HT1080 (cell line): ENCODE measurements at regions not wholly inside any gene's neighbourhood (a gene's known extent, or its start where the extent isn't known, plus 50 kb on each side); places are given as distances from the start of the nearest gene placed in this dataset.
"Not testable (repeated sequence)": the region's sequence is repeated elsewhere in the genome, so short reads cannot be mapped to it uniquely, and the experiment has no call there.

Experiments used
- DNase-seq: peaks from one replicate; pipeline ENCODE4 v3.0.0-alpha.2; 2015; ENCODE audit warnings: low read depth

DNA sequence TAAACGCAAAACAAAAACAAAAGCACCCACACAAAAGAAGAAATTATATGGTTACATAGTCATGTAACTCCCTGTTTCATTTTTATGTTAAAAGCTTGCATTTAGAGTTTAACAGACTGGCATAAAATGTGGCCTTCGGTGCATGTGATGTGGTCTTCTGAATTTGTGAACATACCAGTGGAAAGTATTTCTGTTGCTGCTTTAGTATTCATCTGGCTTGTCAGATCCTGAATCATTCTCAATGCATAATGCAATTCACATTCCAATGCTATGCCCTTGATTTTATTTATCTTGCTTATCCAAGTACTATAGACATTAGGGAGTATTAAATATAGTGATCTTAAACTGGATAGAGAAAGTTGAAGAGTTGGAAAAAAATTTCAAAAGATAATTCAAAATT is 740.2 kb upstream of the ZNF608 start:
- DNase-seq = peak; percentile 37

DNA sequence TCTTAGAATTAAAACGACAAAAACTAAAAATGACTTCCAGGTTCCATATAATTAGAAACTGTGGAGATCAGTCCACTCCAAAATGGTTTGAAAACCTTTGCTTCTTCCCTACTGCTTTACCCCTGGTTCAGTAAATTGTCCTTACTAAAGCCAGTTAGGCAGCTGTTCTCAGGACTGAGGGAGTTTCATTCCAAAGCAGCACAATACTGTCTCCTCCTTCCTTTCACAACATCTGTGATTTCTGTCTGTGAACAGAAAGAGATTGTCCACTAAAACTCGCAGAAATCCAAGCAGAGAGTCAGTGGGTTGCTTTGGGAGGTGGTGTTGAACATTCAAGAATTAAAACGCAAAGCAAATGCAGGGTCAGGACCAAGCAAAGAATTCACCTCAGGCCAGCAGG is 740.8 kb upstream of the ZNF608 start:
- DNase-seq = no peak

DNA sequence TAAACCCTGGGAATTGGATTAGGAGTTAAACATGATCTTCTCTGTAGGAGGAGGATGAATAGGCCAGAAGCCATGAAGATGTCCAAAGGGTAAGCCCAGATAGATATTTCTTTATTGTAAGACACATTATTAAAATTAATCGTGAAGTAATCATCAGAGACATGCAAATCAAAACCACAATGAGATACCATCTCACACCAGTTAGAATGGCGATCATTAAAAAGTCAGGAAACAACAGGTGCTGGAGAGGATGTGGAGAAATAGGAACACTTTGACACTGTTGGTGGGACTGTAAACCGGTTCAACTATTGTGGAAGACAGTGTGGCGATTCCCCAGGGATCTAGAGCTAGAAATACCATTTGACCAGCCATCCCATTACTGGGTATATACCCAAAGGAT is 741.2 kb upstream of the ZNF608 start:
- not testable (repeated sequence) for DNase-seq

DNA sequence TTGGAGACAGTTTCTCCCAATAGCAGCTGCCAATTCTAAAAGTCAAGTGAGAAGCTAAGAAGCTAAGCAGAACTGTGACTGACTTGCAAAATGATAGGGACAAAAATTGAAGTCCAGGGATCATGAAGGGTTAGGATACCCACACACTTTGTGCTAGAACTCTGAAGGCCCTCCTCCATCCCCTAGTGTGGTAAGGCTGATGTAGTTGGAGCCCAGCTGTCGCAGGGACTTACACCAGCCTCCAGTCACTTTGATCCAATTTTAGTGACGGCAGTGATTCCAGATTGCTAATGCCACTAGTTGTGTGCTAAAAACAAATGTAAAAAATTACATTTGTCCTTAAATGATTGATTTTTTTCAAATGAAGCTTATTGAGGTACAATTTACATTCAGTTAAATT is 742.7 kb upstream of the ZNF608 start:
- DNase-seq = no peak

DNA sequence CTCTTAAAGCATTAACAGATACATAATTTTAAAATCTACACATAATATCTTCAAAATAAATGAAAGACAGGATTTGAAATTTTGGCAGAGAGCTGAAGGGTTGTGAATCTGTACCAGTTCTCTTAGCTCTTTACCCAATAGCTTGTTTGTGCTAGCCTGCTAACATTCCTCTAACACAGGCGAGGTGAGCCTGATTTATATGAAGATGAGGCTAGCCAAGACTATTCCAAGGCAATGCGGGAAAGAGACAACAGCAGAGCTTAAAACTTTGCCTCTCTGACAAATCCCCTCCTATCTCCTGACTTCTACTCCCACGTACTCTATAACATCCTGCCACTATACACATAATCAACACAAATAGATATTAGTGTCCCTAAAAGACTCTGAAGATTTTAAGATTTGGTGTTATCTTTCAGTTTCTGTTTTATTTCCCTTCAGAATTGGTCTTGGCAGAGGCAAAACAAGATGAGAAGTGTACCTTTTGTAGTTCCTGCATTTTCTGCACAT is 745.6 kb upstream of the ZNF608 start:
- DNase-seq = no peak

DNA sequence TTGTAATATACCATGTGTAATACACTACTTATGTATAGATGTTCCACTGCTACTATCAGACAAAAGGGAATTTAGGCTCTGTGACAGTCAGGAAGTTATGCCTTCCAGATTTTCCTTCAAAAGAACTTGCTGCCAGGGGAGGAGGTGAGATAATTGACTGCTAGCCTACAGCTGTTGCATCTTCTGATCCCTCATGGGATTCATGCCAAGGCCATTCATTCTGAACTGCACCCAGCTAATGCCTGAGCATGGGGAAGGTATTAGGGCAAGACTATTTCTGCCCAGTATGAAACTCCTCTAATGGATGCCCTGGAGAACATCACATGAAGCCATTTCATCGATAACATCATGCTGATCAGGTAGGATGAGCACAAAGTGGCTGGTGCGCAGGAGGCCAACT is 746.5 kb upstream of the ZNF608 start:
- no peak for DNase-seq

DNA sequence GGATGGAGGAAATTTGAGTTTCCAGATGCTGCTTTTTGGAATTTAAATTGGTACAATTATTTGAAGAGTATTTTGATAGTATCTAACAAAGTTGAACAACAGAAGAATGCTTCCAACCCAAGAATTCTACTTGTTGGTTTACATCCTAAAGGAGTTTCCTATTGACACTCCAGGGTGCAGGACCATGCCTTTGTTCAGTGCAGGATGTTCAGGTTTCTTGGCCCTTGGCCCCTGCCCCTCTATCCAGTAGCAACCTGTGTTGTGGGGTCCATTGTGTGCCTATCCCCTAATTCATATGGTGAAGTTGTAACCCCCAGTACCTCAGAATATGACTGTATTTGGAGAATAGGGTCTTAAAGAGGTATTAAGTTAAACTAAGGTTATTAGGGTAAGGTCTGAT is 750.0 kb upstream of the ZNF608 start:
- DNase-seq = no peak

DNA sequence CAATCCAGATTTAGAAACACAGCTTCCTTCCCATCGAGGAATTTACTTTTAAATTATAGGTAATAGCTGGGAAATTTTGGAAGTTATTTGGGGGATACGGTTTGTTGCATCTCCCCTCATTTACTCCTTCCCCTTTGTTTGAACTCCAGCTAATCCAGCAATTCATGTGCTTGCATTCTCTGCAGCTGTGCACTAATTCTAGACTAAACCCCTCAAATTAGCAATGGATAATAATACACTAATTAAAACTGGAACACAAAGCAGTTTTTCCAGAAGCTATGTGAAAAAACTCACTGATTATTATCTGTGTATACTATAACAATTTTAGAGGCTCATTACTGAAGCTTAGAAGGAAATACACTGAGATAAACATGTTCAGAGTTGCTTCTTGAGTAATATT is 751.2 kb upstream of the ZNF608 start:
- DNase-seq = no peak

DNA sequence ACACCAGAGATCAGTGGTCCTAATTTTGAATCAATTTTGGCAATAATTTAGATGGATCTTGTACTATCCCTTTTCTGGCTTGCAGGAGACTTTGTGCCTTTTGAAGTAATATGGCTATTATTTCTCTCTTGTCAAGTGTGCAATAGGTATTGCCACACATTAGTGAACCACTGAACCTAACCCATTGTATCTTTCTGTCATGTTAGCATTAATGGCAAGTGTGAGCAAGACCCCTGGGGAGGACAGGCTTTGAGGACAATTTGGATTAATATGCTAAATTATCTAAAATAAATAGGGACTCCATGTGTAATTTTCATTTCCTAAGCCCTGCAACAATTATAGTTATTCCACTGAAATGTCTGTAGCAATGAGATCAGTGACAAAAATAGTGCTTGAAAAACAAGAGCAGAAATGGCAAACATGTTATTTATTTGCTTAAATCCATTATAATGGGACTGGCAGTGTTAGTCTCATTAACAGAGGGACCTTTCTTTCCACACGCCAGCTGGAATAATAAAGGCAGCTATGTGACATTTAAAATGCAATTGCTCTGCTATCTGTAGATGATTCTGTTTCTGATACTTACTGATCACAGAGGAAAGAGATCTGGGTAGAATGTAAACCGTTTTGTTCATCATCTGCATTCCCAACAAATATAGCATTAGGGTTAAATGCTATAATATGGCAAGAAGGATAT is 753.3 kb upstream of the ZNF608 start:
- no peak for DNase-seq

DNA sequence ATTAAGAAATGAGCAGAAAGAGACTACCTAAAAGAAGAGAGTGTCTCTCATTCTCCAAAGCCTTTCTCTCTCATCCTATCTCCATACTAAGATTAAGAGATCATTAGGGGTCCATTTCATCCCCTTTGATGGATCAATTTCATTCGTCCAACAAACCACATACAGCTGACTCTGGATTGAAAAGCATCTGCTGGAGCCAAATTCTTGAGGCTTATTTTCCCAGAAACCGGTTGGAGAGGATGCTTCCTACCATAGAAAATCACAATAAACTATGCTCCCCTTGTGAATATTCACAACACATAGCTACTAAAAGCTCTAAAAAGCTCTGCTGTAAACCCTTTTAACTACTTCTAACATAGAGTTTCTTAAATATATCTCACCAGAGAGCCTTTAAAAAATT is 755.0 kb upstream of the ZNF608 start:
- DNase-seq = no peak

DNA sequence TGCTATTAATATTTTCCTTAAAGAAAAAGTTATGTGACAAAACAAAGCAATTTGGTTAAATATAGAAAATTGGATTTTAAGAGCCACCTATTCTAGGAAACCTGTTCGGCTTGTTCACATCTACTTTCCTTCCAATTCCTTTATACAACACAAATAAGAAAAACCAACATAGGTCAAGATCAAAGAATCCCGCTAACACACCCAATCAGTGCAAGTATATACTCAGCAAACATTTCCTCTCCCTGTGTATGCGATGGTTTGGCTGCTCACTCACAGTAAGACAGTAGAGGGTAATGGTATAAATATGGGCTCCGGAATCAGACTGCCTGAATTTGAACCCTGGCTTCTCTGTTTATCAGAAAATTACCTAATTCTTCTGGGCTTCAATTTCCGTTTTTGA is 757.5 kb upstream of the ZNF608 start:
- DNase-seq = no peak

DNA sequence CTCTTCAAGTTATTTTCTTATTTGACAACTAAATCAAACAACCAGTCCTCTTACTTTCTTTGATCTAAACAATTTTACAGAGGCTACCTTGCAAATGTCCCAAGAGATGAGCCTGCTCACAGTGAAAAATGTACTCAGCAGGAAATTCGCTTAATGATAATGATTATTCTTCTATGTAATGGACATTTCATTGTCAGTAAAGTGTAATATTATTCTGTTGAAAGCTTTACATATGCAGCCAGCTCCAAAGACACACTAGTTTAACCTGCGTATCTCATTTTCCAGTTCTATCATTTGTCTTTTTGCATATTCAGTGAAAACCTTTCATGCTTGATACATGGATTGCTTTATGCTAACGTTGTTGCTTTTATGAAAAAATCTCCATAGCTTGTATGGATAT is 758.7 kb upstream of the ZNF608 start:
- no peak for DNase-seq

DNA sequence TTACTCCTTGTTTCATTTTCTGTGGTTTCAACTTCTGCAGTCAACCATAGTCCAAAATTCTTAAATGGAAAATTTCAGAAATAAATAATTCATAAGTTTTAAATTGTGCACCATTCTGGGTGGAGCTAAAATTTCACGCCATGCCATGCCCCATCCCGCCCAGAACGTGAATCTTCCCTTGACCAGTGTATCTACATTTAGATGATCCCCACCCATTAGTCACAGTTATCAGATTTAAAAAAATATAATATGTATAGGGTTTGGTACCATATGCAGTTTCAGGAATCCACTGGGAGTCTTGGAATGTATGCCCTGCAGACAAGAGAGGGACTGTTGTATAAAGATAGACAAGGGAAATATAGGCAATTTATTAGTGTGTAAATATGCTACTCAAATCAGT is 759.7 kb upstream of the ZNF608 start:
- DNase-seq = no peak

DNA sequence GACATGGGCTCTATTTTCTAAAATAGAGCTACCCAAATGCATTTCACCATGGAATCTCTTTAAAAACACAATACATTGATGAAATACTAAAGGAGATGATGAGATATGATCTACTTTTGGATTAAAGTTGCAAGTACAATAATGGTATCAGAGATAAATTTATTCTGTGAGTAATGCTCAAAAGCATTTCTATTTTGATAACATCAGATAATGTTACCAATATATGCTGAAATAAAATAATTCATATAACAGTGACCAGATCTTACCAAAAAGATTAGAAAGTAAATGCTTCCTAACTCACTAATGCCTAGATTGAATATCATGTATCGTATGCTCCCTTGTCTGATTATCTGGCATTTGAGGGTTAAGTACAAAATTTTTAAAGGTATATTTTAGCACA is 761.8 kb upstream of the ZNF608 start:
- no peak for DNase-seq

DNA sequence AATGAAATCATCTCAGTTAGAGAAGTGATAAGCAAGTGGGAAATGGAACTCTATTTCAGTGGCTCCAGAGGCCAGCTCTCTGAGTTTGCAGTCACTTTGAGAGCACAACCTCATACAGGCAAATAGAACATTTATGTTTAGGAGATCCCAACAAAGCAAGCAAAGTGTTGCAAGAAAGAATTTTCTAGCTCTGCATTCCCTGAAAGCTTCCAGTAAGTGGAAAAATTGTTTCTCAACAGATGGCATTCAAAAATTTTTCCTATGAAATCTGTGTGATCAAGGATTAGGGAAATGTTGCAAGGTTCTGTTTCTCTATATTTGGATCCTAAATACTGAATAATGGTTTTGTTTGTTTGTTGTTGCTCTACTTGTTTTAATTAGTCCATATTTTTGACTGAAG is 764.2 kb upstream of the ZNF608 start:
- DNase-seq = no peak

DNA sequence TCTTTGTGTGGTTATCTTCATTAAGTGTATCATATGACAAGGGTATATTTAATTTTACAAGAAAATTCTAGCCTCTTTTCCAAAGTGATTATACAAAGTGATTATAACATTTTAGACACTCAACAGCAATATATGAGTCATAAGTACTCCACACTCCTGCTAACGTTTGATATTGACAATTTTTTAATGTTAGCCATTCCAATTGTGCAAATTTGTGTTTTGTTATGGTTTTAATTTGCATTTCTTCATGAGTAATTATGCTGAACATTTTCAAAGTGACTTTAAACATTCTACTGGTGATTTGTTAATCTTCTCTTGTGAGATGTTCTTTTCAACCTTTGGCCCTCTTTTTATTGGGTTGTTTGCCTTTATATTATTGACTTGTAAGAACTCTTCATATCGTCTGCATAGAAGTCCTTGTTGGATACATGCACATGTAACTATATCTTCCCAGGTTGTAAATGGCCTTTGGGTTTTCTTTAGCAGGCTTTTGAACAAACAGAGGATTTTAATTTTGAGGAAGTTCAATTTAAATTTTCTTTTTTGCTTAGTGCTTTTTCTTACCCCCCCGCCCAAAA is 771.6 kb upstream of the ZNF608 start:
- no peak for DNase-seq

DNA sequence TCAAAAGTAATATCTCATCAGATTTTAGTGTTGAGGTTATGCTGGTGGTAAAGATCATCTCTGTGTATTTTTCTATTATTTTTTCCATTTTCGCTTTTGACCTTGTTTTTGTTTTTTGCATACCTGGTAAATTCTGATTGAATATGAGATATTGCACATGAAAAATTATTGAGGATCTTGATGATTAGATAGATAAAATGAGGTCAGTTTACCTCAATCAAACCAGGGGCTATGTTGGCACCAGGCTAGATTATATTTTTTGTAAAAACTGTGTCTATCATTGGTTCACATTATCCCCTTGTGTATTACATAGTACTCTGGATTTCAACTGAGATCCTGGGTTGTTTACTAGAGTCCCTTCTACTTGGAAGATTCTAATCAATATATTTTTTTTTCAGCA is 774.9 kb upstream of the ZNF608 start:
- DNase-seq = no peak

DNA sequence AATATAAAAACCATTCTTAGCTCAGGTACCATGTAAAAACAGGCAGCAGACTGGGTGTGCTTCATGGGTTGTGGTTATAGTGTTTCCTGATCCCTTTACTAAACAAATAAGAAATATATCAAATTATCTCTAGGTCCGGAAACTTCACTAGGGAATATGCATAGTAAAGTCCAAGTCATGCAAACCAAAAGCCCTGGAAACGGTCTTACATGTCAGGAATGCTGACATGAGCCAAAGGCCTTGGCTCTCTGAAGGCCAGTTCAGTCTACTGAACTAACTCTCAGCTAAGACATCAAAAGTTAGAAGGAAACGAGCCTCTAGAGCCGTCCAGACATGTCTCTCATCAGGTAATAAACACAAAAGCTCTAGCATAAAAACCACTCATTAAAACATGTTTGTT is 778.9 kb upstream of the ZNF608 start:
- DNase-seq = peak; percentile 9

DNA sequence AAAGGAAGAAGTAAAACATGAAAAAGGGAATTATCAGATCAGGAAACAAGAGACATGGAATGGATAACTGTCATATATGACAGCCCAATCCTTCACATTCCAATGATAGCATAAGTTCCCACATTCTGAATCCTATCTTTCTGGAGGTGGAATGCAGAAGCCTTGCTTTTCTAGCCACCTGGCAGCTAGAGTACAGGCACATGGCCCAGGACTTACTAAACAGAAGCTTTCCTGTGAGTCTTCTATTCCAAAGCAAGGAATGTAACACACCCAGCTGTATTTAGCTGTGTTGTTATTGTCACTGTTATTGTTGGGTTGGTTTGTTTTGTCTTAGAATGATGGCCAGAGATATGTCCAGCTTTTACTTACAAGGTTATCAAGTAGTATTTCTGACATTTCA is 780.5 kb upstream of the ZNF608 start:
- no peak for DNase-seq

DNA sequence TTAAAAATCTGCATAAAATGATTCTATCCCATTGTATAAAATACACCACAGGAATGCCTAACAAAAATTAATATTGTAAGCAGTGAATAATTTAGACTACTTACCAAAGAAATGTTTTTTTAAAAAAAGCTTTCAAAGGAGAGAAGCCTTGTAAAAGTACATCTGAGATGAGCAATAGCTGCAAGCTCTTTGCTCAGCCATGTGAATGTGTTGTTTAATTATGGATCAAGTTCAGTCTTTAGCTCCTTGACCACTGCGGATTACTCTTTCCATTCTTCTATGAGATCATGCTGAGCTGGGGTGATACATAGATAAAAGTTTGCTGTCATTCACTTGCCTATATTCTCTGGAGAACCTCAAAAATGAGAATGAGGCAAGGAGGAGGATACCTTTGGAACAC is 782.4 kb upstream of the ZNF608 start:
- DNase-seq = no peak

DNA sequence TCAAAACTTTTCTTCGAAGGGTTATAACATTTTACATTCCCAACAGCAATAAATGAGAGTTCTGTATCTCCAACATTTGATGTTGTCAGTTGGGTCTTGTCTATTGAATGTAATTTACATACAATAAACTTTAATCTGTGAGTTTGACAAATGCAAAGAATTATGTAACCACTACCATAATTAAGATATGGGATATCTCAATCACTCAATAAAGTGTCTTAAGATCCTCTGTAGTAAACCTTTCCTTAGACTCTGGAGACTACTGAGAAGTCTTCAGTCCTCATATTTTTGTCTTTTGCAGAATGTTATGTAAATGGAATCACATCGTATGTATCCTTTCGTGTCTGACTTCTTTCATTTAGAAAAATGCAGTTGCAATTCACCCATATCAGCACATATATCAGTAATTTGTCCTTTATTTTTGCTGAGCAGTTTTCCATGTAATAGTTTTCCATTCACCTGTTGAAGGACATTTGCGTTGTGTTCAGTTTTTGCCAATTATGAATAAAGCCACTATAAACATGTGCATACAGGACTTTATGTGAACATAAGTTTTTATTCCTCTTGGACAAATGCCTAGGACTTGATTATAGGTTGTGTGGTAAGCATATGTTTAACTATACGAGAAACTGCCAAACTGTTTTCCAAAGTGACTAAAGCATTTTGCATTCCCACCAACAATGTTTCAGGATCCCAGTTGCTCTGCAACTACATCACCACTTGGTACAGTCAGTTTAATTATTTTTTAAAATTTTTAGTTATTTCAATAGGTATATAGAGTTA is 784.6 kb upstream of the ZNF608 start:
- no peak for DNase-seq

DNA sequence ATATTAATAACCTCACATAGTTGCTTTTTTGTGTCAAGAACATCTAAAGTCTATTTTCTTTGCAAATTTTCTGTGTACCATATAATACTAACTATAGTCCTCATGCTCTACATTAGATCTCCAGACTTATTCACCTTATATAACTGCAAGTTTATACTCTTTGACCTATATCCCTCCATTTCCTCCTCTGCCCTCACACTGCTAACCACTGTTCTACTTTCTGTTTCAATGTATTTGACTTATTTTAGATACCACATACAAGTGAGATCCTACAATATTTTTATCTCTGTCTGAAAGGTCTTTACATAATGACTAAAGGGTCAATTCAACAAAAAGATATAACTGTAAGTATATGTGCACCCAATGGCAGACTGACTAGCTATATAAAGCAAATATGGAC is 789.7 kb upstream of the ZNF608 start:
- no peak for DNase-seq

DNA sequence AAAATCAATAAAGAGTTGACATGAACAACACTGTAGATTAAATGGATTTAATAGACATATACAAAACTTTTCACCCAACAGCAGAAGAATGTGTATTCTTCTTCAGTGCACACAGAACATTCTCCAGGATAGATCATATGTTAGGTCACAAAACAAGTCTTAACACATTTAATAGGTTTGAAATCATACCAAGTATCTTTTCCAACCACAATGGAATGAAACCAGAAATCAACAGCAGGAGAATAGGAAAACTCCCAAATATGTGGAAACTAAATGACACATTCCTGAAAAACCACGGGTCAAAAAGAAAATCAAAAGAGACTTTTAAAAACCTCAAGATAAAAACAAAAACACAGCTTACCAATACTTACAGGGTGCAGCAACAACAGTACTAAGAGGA is 790.1 kb upstream of the ZNF608 start:
- DNase-seq = peak; percentile 3
